DMS53 treated with DMSO at 0.1 percent for 48 hours (cell line): ENCODE measurements at regions not wholly inside any gene's neighbourhood (a gene's known extent, or its start where the extent isn't known, plus 50 kb on each side); places are given as distances from the start of the nearest gene placed in this dataset.

ENCODE experiments used
- DNase-seq: peaks from one replicate; lab custom pipeline; 2025; ENCODE audit not compliant: unreplicated experiment; lab: John Stamatoyannopoulos, UW

DNA sequence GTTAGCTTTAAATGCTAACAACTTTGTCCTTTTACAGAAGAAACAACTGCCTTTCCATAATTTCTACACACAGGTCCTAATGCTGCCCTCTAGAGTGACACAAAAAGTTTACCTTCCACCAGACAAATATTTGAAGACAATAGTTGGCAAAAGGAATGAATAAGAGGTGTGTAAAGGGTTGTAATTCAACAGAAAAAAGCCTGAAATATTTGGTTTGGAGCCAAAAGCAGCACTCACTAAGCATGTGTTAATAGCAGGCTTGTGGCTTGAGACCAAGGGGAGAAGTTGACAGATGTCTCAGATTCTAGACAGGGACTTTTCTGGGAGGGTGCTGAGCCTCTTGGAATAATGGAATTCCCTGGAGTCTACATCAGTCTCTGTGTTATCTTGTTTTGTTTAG lies 156.2 kb upstream of the GALNT17 start:
- DNase-seq: no peak

DNA sequence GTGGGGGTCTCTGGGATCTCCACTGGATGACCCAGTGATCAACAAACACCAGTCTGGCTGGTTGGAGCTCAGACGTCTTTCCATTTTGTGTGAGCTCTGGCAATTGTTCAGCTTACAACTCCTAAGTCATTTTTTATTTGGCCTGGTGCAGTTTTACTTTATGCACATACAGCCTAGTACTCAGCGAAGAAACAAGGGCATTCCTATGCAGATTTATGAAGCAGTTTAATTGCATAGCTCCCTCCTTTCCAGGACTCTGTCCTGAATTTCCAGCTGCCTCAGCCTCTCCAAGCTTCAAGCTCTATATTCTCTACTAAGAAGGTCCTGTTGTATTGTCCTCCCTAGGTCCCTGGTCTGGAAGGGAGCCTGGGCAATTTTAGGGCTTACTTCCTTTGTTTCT lies 145.6 kb upstream of the GALNT17 start:
- no peak for DNase-seq

GRCh38 chr7:70994176-70994575 lies 137.8 kb upstream of the GALNT17 start:
- DNase-seq: no peak

DNA sequence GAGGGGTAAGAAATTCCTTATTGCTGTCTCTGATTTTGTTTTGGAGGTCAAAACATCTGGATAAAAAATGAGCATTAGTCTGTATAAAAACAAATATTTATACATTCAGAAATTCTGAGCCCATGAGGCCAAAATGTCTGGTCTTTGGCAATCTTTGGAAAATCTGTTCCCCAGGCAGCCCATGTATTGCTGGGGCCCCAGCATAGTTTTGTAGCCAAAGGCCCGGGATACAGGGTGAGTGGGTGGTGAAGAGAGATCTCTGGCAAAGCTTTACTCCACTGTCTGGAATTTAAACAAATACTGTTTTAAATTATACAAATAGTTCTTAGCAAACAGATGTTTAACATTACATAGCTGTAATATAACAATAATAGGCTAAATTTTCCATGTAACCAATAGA lies 134.7 kb upstream of the GALNT17 start:
- no peak for DNase-seq

DNA sequence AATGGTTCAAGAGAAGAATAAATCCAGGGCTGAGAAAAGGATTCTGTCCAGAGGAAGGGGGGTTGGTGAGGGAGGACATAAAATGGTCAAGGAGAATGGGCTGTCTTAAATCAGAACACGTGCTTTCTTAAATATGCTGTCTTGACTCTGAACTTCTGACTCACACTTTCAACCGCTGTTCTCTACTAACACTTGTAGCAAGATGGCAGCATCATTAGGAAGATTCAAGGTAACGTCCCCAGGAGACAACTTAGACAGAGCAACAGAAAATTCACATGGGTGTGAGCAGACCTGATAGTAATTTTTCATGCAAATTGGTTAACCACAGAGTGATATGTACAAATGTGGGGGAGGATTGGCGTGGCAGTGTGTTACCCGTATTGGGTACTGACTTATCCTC lies 126.8 kb upstream of the GALNT17 start:
- DNase-seq: no peak

DNA sequence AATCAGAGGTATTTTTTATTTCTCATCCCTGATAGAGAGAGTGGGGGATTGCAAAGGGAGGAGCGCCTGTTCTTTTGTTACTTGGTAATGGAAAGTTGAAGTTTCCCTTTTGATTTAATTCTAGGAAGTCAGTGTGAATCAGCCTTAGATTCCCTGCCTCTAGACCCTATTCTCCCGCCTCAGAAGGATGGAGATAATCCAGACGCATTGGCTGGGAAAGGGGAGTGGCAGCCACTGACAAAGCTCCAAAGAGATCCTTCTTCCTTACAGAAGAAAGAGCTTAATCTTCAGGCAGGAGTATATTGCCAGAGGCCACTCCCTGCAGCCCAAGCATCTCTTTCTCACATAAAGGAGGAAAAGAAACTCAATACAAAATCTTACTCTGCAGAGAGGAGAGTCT lies 122.3 kb upstream of the GALNT17 start:
- DNase-seq: no peak

DNA sequence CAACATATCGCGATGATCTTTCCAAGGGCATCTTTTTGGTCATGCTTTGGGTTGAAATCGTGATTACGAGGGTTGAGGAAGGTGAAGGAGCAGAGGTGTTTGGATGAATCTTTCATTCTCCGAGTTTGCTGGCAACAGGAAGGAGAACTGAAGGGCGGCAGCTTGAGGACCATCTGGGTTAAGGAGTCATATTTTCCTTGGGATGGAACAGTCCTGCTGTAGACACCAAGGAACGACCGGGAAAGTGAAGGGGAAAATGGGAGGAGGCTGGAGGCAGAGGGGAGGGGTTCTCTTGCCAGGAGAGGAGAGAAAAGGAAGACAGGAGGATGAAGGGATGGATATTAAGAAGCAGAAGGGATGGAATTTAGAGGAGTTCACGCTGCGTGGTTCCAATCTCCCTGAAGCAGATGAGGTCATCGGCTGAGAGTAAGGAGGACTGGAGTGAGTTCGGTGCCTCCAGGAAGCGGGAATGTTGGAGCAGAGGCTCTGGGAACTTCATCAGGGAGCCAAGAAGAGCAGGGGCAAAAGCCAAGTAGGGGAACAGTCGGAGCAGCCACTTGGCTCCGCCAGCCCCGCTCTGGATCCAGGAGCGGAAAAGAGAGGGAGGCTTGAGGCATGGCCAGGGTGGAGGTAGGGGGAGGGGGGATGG lies 116.6 kb upstream of the GALNT17 start:
- DNase-seq: no peak

DNA sequence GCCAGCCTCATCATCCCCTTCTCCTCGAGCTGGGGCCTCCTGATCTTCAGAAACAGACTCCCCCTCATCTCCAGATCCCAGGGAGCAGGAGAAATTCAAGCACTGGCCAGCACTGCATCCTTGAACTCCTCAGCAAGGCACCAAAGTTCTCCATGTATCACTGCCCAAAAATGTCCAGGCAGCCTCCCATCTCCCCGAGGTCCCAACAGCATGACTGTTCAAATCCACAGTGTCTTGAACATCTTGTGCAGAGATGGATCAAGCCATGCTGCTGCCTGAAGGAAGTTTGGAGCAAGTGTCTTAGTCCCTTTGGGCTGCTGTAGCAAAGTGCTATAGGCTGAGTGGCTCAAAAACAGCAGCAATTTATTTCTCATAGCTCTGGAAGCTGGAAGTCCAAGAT lies 115.5 kb upstream of the GALNT17 start:
- DNase-seq: no peak

GRCh38 chr7:71017602-71018001 lies 114.3 kb upstream of the GALNT17 start:
- no peak for DNase-seq

- DNase-seq: no peak
These were observed 112.2 kb upstream of the GALNT17 start for GRCh38 chr7:71019706-71020105.

DNA sequence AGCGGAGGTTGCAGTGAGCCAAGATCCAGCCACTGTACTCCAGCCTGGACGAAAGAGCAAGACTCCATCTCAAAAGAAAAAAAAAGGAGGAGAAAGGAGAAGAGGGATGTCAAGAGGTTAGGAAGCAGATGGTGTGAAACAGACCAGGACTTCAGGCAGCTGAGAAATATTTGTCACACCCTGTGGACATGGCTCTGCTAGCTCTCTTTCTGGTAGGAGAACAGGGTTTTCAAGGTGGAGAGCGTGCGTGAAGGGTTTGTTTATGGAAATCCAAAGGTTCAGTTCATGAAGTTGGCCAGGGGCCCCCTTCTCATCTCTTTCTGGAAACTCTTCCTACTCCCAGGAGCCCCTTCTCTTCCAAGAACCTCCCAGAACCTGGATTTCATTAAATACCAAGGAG lies 110.8 kb upstream of the GALNT17 start:
- no peak for DNase-seq

DNA sequence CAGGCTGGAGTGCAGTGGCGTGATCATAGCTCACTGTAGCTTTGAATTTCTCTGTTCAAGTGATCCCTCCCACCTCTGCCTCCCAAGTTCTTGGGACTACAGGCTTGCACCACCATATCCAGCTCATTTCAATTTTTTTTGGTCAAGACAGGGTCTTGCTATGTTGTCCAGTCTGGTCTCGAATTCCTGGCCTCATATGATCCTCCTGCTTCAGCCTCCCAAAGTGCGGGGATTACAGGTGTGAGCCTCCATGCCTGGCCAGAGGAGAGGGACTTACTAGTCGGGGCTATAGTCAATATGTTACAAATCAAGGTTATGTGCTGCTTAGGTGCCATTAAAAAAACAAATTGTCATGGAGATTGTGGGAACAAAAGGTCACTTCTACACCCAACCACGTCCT lies 105.3 kb upstream of the GALNT17 start:
- DNase-seq: no peak

DNA sequence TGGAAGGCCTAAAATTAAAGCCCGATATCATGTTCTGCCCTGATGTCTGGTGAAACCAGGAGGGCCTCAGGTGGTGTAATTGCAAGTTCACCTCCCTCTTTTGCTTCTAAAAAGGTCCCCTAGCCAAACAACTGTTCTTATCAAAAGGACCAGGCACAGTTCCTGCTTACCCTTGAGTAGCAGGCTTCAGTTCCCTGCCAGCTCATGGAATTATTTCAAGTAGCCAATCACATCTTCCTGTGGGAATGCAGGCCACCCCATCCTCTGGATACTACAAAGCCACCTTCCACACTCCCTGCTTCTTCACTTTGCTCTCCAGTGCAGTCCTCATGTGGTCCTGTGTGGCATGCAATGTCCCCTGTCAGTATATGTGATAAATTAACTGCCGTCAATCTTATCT lies 97.7 kb upstream of the GALNT17 start:
- DNase-seq: no peak

DNA sequence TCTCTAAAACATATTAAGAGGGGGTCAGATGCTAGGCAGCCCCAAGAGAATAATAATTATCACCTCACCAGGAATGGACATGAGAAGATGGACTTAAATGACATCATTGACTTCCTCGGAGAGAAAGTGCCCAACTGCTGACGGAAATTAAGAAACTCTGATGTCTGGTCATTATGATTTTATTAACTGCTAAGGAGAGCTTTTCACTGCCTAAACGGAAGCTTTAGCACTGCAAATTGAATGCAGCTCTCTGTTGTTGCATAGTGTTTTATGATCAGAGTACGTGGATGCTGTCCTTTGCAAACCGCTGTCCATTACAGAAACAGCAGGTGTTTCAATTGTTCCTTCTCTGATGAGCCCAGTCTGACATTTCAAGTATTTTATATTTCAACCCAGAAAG lies 89.4 kb upstream of the GALNT17 start:
- no peak for DNase-seq

DNA sequence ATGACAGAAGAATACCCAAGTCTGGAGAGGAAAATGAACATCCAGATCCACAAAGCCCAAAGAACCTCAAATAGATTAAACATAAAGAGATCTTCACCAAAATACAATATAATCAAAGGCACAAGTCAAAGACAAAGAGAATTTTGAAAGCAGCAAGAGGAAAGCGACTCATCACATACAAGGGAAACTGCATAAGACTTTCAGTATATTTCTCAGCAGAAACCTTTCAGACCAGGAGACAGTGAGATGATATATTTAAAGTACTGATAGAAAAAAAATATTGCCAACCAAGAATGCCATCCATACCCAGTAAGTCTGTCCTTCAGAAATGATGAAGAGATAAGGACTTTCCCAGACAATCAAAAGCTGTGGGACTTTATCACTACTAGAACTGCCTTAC lies 81.5 kb upstream of the GALNT17 start:
- DNase-seq: no peak

GRCh38 chr7:71055504-71055903 lies 76.4 kb upstream of the GALNT17 start:
- no peak for DNase-seq

- DNase-seq: no peak
These were observed 54.0 kb upstream of the GALNT17 start for GRCh38 chr7:71077743-71078476.
